ENCODE measurements at regions not wholly inside any gene's neighbourhood (a gene's known extent, or its start where the extent isn't known, plus 50 kb on each side); places are given as distances from the start of the nearest gene placed in this dataset.

DNA sequence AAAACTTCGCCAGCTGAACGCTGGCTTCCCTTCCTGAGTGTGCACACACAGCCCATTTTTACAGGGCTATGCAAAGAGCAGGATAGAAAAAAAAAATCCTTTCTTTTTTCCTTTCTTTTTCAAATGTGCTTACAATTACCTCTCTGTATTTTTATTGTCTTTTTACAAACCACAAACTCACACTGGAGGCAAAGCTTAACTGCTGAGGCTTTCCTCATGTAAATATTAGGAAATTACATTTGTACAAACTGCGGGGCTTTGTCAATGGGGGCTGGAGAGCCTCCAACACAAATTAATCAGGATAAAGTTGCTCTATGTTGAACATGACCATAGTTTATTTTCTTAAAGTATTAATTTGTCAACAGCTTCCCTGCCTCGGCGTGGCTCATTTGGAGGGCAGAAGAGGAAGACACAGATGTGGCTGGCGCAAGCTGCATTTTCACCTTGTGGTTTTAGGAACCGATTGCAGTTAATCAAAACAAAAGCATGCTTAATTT is 411.7 kb upstream of the MKI67 start:
- no peak for DNase-seq

DNA sequence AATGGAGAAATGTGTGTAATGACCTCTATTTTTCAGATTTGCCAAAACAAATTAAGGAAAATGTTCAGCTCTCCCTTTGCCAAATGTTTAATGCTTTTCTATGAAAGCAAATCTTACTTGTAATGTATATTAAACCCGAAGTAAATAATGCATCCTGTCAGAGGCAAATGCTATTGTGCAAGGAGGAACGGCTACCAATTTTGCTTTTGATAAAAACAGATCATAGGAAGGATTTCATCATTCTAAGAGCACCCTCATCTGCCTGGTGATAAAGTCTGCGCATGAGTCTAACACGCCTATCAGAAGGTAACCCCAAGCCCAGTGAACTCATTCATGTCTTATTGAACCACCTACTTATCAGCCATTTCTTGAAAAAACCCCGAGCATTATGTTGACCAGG is 412.4 kb upstream of the MKI67 start:
- DNase-seq, result no peak

- DNase-seq, result no peak
Measured at GRCh38 chr10:128539510-128540127, 413.4 kb upstream of the MKI67 start.

DNA sequence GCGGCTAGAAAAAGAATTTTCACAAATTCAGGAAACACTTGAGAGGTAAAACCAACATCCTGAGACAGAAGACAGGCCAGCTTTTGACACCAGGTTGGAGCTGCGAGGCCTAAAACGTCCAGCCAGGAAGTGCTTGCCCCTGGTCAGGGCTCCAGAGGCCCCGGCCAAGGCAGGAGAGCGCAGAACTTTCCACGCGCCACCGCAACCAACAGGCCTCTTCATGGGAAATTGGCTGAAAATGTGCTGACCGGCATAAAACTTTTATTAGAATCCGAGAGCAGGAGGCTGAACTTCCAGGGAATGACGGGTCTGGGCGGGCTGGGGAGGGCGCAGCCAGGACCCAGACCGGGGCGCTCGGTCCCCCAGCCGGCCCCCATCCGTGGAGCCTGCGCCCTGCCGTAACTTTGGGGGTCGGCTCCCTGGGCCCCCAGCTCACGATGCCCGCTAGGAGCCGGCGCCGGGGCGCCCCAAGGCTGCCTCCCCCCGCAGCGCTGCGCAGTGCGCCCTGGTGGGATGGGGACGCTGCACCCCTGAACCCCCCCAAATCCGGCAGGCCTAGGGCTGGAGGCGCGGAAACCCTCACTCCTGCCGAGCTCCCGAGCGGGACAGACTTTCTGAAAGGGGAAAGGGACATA is 414.0 kb upstream of the MKI67 start:
- no peak for DNase-seq

DNA sequence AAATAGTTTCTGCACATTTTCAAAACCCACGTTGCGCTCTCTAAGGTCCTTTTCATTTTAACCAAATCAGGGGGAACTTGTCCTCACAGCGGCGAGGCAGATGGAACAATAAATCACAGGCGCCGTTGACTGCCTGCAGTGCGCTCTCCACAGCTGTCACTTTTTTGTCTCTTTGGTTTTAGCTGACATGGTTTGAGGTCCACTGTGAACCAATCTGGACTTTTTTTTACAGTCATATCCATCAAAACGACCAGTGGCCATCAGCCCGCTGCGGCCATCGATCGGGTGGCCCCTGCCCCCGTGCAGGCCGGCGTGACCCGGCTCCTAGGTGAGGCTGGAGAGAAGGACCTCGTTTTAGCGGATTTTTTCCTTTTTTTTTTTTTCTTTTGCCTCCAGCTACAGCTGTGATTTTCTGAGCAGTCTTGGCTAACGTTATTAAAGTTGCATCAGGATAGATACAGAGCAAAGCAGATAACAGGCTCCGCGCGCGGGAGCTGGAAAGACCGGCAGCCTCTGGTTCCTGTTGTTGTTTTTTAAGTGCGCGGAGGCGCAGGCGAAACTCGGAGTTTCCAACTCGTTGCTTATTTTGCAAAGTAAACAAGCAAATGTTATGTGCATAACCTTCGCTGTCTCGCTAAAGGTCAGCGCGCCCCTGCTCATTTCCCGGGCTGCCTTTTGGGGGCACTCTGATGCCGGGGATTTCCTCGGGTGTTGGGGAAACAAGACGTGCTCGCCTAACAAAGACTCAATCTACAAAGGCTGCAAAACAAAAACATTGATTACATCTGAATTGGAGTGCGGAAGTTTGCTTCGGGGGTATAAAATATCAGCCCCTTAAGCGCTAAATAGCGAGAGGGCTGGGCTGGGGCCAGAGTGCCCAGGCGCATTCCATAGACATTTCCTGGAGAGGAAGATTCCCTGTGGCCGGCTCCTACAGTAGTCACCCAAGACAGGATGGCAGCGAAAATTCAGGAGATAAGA is 414.8 kb upstream of the MKI67 start:
- DNase-seq, result no peak

- no peak for DNase-seq
Measured at GRCh38 chr10:128541926-128542475, 415.8 kb upstream of the MKI67 start.

DNA sequence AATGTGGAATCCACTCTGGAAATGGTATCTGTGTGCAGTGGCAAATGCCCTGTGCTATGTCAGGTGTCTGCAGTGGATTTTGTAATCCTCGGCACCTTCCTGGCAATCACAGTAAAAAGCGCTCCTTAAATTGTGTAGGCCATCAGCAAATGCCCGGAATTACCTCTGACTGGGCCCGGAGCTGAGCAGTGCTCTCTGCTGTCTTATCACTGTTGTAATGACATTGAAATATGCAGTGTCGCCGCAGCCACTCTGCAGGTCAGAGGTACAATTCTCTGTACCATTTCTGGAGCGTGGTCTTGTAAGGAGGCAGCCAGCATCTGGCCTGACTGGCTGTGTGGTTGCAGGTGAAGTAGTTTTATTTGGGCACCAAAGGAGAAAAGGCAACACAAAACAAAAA is 416.4 kb upstream of the MKI67 start:
- no peak for DNase-seq

DNA sequence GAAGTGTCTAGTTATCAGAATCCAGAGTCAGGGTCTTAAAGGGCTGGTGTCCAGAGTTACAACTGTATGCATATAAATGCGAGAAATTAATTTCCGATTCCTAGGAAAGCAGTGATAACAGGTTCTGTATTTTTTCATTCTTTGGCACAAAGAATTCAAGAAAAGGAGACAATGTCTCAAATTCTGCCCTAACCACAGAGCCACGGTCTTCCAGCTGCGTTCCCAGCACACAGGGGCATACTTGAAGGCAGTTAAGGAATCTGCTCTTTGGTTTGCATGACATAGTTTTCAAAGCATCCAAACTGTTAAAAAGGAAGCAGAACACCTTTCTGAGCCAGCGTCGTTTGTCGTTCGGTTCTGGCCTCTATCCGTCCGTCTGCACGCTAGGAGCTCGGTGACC is 416.9 kb upstream of the MKI67 start:
- no peak for DNase-seq

GRCh38 chr10:128545216-128545615 is 419.0 kb upstream of the MKI67 start:
- DNase-seq, result no peak

DNA sequence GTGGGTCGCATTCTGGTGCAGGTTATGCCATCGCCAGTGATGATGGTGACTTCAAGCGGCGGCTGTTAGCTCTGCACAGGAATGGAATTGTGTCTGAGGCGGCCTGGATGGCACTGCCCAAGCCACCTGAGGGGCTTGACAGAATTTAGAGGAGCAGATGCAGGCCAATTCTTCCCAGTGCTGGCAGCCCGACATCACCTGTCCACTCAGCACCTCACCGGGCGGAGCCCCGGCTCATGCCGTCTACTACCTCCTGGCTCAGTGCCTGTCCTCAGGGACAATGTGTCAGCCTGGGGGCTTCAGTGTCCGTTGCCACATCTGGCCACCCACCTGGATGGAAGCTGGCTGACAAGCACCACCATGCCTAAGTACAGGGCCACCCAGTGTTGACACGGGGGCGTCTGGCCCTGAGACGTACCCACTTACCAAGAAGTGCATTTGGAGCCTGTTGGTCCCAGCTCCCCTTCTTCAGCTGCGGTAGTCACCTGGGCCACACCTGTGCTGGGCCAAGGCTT is 420.5 kb upstream of the MKI67 start:
- DNase-seq, result no peak

DNA sequence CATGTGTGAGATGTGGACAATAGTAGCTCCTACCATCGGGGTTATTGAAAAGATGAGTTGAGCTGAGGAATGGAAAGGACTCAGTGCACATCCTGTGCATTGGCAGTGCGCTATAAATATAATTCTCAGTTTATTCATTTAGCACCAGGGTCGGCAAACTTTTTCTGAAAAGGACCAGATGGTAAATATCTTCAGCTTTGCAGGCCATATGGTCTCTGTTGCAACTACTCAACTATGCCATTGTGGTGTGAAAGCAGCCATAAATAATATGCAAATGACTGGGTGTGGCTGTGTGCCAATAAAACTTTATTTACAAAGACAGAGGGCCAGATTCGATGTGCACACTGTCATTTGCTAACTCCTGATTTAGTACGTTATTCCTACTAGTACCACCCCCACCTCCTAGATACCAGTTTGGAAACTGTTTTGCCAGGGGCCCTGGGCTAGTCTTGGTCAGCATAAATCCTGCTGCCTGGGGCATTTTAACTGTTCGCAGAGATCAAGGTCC is 422.9 kb upstream of the MKI67 start:
- DNase-seq, result no peak

DNA sequence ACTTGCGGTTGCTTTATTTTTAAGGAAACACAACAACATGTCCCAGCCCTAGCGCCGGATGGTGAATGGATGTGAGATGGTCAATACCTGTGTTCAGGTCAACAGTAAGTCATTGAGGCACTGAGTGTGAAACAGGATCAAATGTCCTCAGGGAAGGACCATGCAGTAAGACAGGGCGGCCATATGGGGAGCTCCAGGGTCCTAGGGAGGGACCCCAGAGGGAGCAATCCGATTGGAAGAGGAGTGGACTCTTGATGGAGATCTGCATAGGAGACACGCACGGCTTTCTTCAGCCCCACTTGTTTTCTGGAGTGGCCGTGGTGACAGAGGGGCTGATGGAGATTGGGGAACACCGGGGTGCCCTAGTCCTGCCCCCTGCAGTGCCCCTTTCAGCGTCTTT is 423.8 kb upstream of the MKI67 start:
- no peak for DNase-seq

- no peak for DNase-seq
Measured at GRCh38 chr10:128551475-128551874, 425.3 kb upstream of the MKI67 start.

GRCh38 chr10:128553755-128554154 is 427.5 kb upstream of the MKI67 start:
- DNase-seq, result no peak

- DNase-seq, result no peak
Measured at GRCh38 chr10:128556182-128557110, 430.2 kb upstream of the MKI67 start.

DNA sequence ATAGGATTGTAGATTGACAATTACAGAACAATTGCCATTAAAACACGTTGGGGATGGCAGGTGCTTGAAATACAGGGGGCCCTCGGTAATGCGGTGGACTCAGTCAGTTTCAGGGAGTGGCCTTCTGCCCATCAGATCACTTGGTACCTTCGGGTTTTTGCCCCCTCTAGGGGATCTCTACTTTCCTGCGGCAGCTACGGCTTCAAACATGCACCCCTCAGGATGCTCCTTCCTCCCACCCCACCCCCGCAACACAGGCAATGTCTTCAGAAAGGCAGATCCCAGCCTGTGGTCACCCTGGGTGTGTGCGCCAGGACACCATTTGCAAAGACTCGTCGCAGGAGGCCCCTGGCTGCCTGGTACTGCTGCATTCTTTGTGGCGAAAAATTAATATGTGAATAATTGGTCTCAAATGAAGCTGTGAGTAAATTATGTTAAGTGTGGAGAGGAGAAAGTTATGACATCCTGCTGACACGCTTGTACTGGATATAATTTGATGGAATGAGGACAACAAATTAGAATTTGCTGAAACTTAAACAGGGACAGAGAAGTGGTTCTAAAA is 431.0 kb upstream of the MKI67 start:
- DNase-seq, result no peak

DNA sequence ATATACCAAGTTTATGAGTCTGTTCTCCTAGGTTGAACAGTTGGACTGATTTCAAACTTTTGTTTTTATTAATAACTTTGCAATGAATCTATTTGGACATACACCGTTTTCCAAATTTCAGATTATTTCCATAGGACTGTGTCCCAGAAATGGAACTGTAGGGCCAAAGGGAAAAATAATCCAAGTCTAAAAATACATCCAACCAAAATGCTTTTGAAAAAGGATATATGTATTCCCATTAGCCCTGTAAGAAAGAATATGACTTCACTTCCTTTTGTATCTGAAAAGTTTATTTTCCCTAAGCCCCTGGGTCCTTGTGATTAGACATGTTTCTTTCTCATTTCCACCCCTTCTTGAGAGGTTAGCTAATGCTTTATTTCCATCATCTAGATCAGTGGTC is 434.2 kb upstream of the MKI67 start:
- DNase-seq, result no peak

DNA sequence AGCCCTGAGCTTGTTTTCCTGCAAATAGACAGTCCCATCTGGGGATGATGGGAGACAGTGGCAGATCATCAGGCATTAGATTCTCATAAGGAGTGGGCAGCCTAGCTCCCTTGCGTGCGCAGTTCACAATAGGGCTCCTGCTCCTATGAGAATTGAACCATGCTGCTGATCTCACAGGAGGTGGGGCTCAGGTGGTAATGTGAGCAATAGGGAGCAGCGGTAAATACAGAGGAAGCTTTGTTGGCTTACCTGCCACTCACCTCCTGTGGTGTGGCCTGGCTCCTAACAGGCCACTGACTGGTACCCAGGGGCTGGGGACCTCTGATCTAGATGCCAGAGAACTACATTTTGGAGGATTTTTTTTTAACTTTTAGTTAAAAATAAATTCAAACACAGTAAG is 434.8 kb upstream of the MKI67 start:
- DNase-seq, result no peak

- no peak for DNase-seq
Measured at GRCh38 chr10:128563387-128563786, 437.2 kb upstream of the MKI67 start.

DNA sequence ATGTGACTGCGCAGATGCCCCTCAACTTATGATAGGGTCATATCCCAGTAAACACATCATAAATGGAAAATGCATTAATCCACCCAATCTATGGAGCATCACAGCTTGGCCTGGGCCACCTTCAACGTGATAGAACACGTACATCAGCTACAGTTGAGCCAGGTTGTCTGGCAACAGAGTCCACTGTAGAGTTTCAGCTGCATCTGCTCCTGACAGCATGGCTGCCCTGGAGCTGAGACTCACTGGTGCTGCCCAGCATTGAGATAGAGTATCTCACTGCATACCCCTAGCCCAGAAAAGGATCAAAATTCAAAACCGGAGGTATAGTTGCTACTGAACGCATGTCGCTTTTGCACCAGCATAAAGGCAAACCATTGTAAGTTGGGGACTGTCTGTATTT is 437.7 kb upstream of the MKI67 start:
- no peak for DNase-seq

DNA sequence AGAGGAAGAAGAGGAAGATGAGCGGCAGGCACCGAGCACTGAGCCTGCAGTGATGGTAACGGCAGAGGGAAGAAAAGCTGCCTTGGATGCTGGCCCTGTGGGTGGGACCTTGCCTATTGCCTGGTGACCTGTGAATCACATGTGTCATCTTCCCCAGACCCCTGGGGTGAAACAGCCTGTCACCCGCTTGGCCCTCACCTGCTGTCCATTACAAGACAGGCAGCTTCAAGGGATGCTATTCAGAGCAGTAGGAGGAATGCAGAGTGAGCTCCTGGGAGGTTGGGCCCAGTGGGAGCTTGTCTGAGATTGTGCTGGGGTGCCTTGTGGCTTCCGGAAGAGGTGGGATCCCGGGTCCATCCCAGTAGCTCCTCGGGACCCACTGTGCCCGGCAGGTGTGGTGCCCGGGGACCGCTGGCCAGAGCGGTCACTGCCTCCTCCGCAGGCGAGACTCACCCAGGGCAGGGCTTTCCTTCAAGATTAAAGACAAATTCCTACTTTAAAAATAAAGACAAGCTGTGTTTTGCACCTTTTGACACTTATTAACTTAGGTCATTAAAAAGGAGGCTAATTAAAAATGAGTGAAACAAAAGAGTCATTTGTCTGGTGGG is 440.2 kb upstream of the MKI67 start:
- no peak for DNase-seq

Data from NCI-H2029 treated with DMSO at 0.1 percent for 48 hours (cell line).